GM19239 (cell line): ENCODE measurements at regions not wholly inside any gene's neighbourhood (a gene's known extent, or its start where the extent isn't known, plus 50 kb on each side); places are given as distances from the start of the nearest gene placed in this dataset.

Experiments used
- DNase-seq: peaks from one replicate; pipeline ENCODE4 v3.0.0; 2011; ENCODE audit warnings: low spot score; ENCODE audit not compliant: insufficient read length
- FAIRE-seq: peaks from 2 replicates; lab custom pipeline; 2011; peaks lifted over from hg19 to GRCh38; lab: Jason Lieb, UNC

- DNase-seq (no peak), FAIRE-seq (no peak)
Measured at GRCh38 chr4:120440730-120441129, 374.1 kb upstream of the MAD2L1 start.

GRCh38 chr4:120435179-120435578 is 368.5 kb upstream of the MAD2L1 start:
- FAIRE-seq: no peak
- DNase-seq: no peak

GRCh38 chr4:120434756-120435155 is 368.1 kb upstream of the MAD2L1 start:
- DNase-seq (no peak), FAIRE-seq (no peak)

GRCh38 chr4:120432301-120432860 is 365.7 kb upstream of the MAD2L1 start:
- DNase-seq (no peak), FAIRE-seq (no peak)

- DNase-seq (no peak), FAIRE-seq (no peak)
Measured at GRCh38 chr4:120431180-120431579, 364.5 kb upstream of the MAD2L1 start.

GRCh38 chr4:120418146-120418545 is 351.5 kb upstream of the MAD2L1 start:
- DNase-seq: no peak
- no peak for FAIRE-seq

GRCh38 chr4:120415896-120416295 is 349.2 kb upstream of the MAD2L1 start:
- DNase-seq (no peak), FAIRE-seq (no peak)

GRCh38 chr4:120406960-120407359 is 340.3 kb upstream of the MAD2L1 start:
- DNase-seq (no peak), FAIRE-seq (no peak)

- DNase-seq: no peak
- FAIRE-seq: no peak
Measured at GRCh38 chr4:120403296-120403695, 336.6 kb upstream of the MAD2L1 start.

GRCh38 chr4:120400441-120400840 is 333.8 kb upstream of the MAD2L1 start:
- FAIRE-seq: no peak
- DNase-seq: no peak

GRCh38 chr4:120399826-120400225 is 333.2 kb upstream of the MAD2L1 start:
- no peak for FAIRE-seq
- DNase-seq: no peak

GRCh38 chr4:120395746-120396145 is 329.1 kb upstream of the MAD2L1 start:
- FAIRE-seq (no peak), DNase-seq (no peak)

GRCh38 chr4:120355881-120356280 is 289.2 kb upstream of the MAD2L1 start:
- FAIRE-seq: no peak
- DNase-seq: no peak

- FAIRE-seq: no peak
- DNase-seq: no peak
Measured at GRCh38 chr4:120354381-120354780, 287.7 kb upstream of the MAD2L1 start.

GRCh38 chr4:120353235-120353634 is 286.6 kb upstream of the MAD2L1 start:
- DNase-seq: no peak
- FAIRE-seq: no peak

- no peak for DNase-seq
- FAIRE-seq: no peak
Measured at GRCh38 chr4:120352739-120353138, 286.1 kb upstream of the MAD2L1 start.

GRCh38 chr4:120348948-120349347 is 282.3 kb upstream of the MAD2L1 start:
- DNase-seq (no peak), FAIRE-seq (no peak)

- FAIRE-seq (no peak), DNase-seq (no peak)
Measured at GRCh38 chr4:120348521-120348920, 281.9 kb upstream of the MAD2L1 start.

GRCh38 chr4:120331486-120332370 is 265.1 kb upstream of the MAD2L1 start:
- no peak for FAIRE-seq

GRCh38 chr4:120329386-120329785 is 262.7 kb upstream of the MAD2L1 start:
- no peak for DNase-seq

More at GRCh38 chr4:120331486-120332370, 265.1 kb upstream of the MAD2L1 start:
- no peak for DNase-seq

GRCh38 chr4:120327276-120327675 is 260.6 kb upstream of the MAD2L1 start:
- FAIRE-seq (no peak), DNase-seq (no peak)

More at GRCh38 chr4:120329386-120329785, 262.7 kb upstream of the MAD2L1 start:
- no peak for FAIRE-seq
